ENCODE measurements at regions not wholly inside any gene's neighbourhood (a gene's known extent, or its start where the extent isn't known, plus 50 kb on each side); places are given as distances from the start of the nearest gene placed in this dataset.

DNA sequence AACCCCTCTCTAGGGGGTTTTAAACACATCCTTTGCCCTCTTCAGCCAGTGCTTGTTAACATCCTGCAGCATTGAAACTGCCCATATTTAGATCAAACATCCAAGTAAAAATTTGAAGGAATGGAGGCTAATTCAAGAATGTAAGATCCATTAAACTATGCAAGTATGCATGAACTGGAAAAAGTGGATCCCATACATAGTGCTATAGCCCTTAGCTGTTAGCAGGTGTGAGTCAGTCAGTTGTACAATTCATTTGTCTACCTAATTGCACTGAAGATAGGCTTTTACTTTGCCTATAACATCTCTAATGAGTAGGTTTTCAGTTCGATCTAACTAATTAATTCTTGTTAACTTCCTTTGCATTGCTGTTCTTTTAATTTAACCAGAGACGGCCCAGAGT, 270.9 kb downstream of the LMO4 start:
- Mint-ChIP-seq H3K36me3 (no peaks in the 10 kb centered on the region), H3K9me3 (no peaks in the 10 kb centered on the region), H3K4me1 (no peaks in the 10 kb centered on the region), H3K4me3 (no peak overlapping the region), H3K27ac (no peak overlapping the region), H3K27me3 (no peaks in the 10 kb centered on the region)
- POLR2A ChIA-PET = no interaction called here
- no peak for ATAC-seq (ENCODE audit: low read depth)
- no peak for DNase-seq

DNA sequence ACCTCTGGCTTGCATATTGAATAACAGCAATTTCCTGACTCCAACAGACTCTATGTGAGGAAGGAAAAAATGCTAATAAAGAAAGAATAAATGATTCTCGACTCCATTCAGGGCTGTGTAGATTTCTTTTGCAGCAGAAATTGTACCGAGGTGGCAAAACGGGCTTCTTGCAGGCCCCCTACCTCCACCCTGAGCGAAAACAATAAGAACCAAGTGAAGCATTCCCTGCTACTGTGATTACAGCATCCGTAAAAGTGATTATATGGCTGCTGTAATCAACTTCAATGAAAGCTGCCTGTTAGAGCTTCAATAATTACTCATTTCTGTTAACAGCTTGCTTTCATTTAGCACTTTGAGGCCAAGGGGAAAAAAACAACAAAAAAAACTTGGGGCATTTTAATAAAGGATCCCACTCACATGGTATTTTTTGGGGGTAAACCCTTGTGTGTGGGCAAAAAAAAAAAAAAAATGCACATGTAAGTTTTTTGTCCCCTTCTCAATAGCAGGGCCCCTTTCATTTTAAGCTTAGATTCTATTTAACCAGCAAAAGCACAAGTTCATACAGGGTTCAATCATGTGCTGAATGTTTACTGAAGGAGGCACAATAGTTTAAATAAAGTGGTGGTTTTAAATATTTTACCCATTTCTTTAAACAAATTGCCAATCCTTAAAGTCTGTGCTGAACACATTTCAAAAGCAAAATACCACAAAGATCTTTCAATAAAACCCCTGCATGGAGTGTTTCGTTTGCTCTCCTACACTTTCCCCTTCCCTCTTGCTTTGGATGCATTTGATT, 271.6 kb downstream of the LMO4 start:
- H3K9me3 Mint-ChIP-seq = no peaks in the 10 kb centered on the region
- H3K27me3 Mint-ChIP-seq = no peaks in the 10 kb centered on the region
- no peak overlapping the region for H3K4me3 Mint-ChIP-seq
- no peaks in the 10 kb centered on the region for H3K4me1 Mint-ChIP-seq
- no peak for DNase-seq
- ATAC-seq (ENCODE audit: low read depth) = no peak
- no peak overlapping the region for H3K27ac Mint-ChIP-seq
- H3K36me3 Mint-ChIP-seq = no peaks in the 10 kb centered on the region
- POLR2A ChIA-PET = no interaction called here

DNA sequence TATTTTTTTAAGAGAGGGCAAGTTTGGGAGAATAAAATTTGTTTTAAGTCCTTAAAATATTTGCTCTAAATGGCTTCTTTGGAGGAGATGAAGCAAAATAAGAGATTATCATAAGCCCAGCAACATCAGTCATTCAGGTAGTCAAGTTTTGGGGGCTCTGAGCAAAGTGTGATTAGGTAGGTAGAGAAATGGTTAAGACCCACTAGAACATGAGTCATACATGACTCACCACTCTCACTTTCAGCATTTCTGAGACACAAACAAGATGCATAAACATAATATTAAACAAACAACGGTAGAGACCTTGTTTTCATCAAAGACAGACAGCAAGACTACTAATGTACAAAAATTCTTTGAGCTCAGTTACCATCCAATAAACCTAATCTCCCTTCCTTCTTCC, 272.2 kb downstream of the LMO4 start:
- no peak overlapping the region for H3K4me3 Mint-ChIP-seq
- H3K36me3 Mint-ChIP-seq = no peaks in the 10 kb centered on the region
- ATAC-seq (ENCODE audit: low read depth) = no peak
- H3K27ac Mint-ChIP-seq = no peak overlapping the region
- H3K4me1 Mint-ChIP-seq = no peaks in the 10 kb centered on the region
- POLR2A ChIA-PET = no interaction called here
- no peaks in the 10 kb centered on the region for H3K9me3 Mint-ChIP-seq
- H3K27me3 Mint-ChIP-seq = no peaks in the 10 kb centered on the region
- DNase-seq = no peak

- no peak for ATAC-seq (ENCODE audit: low read depth)
- no peaks in the 10 kb centered on the region for H3K27me3 Mint-ChIP-seq
- H3K9me3 Mint-ChIP-seq = peaks cover 4% of the 10 kb centered on the region
- H3K4me1 Mint-ChIP-seq = no peaks in the 10 kb centered on the region
- DNase-seq = no peak
- H3K27ac Mint-ChIP-seq = no peak overlapping the region
- H3K36me3 Mint-ChIP-seq = no peaks in the 10 kb centered on the region
- H3K4me3 Mint-ChIP-seq = no peak overlapping the region
- POLR2A ChIA-PET = no interaction called here
These were observed 274.9 kb downstream of the LMO4 start for GRCh38 chr1:87603626-87604025.

DNA sequence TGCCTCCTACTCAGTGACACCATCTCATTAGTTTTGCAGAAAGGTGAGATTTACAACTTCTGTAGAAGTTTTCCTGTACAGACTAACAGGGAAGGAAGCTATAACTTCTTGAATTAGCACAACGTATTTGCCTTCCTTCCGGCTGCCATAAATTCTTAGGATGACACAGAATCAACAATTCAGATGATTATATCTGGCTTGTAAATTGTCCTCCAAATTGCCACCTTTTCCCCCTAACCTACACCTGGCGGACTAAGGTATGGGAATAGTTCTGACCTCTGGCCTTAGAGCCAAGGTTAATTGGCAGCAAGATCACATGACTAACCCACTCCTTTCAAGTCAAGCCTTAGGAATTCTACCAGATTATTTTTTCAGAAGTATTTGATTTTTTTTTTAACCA, 284.3 kb downstream of the LMO4 start:
- no peak for ATAC-seq (ENCODE audit: low read depth)
- Mint-ChIP-seq H3K4me3 (no peak overlapping the region), H3K4me1 (no peaks in the 10 kb centered on the region), H3K9me3 (no peaks in the 10 kb centered on the region), H3K27me3 (no peaks in the 10 kb centered on the region), H3K27ac (no peak overlapping the region), H3K36me3 (no peaks in the 10 kb centered on the region)
- POLR2A ChIA-PET = no interaction called here
- DNase-seq = no peak

GRCh38 chr1:87615491-87615890, 286.8 kb downstream of the LMO4 start:
- Mint-ChIP-seq H3K27me3 (no peaks in the 10 kb centered on the region), H3K27ac (no peak overlapping the region), H3K36me3 (no peaks in the 10 kb centered on the region), H3K4me3 (no peak overlapping the region), H3K4me1 (no peaks in the 10 kb centered on the region), H3K9me3 (no peaks in the 10 kb centered on the region)
- DNase-seq (no peak), ATAC-seq (ENCODE audit: low read depth) (no peak)
- POLR2A ChIA-PET = no interaction called here

- Mint-ChIP-seq H3K4me3 (no peak overlapping the region), H3K27me3 (no peaks in the 10 kb centered on the region)
These were observed 287.2 kb downstream of the LMO4 start for GRCh38 chr1:87615901-87616300.

DNA sequence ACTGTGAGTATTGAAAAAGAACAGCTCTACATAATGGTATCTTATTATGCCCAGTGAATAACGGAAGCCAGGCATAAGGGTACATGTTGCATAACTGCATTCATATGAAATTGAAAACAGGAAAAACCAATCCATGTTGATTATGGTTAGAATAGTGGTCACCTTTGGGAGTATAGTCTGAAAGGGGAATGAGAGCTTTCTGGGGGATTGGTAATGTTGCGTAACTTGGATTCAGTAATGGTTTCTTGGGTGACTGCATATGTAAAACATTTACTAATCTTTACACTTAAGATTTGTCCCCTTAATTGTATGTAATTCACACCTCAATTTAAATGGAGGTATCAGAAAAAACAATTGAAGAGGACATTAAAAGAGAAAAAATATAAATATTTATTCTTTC, 292.1 kb downstream of the LMO4 start:
- Mint-ChIP-seq H3K36me3 (no peaks in the 10 kb centered on the region), H3K27ac (no peak overlapping the region), H3K9me3 (no peaks in the 10 kb centered on the region), H3K27me3 (no peaks in the 10 kb centered on the region), H3K4me1 (no peaks in the 10 kb centered on the region), H3K4me3 (no peak overlapping the region)
- POLR2A ChIA-PET = no interaction called here
- no peak for DNase-seq
- ATAC-seq (ENCODE audit: low read depth) = no peak

More at GRCh38 chr1:87615901-87616300, 287.2 kb downstream of the LMO4 start:
- ATAC-seq (ENCODE audit: low read depth) (no peak), DNase-seq (no peak)
- Mint-ChIP-seq H3K4me1 (no peaks in the 10 kb centered on the region), H3K36me3 (no peaks in the 10 kb centered on the region), H3K9me3 (no peaks in the 10 kb centered on the region), H3K27ac (no peak overlapping the region)
- POLR2A ChIA-PET = no interaction called here

- ATAC-seq (ENCODE audit: low read depth) (no peak), DNase-seq (no peak)
- POLR2A ChIA-PET = no interaction called here
- H3K27me3 Mint-ChIP-seq = peaks cover 3% of the 10 kb centered on the region
- no peaks in the 10 kb centered on the region for H3K4me1 Mint-ChIP-seq
- H3K4me3 Mint-ChIP-seq = no peak overlapping the region
- H3K27ac Mint-ChIP-seq = no peak overlapping the region
- H3K36me3 Mint-ChIP-seq = no peaks in the 10 kb centered on the region
- H3K9me3 Mint-ChIP-seq = peaks cover 1% of the 10 kb centered on the region
These were observed 301.0 kb downstream of the LMO4 start for GRCh38 chr1:87629673-87630072.

DNA sequence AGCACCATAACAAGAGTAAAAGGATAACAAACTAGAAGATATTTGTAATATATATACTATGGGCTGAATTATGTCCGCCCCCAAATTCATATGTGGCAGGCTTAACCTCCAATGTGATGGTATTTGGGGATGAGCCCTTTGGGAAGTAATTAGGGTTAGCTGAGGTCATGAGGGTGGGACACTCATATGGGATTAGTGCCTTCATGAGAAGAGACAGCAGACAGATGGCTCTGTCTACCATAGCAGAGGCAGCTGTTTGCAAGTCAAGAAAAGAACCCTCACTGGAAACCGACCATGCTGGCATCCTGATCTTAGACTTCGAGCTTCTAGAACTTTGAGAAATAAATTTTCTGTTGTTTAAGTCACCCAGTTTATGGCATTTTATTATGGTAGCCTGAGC, 303.6 kb downstream of the LMO4 start:
- DNase-seq (no peak), ATAC-seq (ENCODE audit: low read depth) (no peak)
- no peak overlapping the region for H3K4me3 Mint-ChIP-seq
- H3K27me3 Mint-ChIP-seq = peaks cover 2% of the 10 kb centered on the region
- no peak overlapping the region for H3K27ac Mint-ChIP-seq
- no peaks in the 10 kb centered on the region for H3K36me3 Mint-ChIP-seq
- H3K9me3 Mint-ChIP-seq = peaks cover 1% of the 10 kb centered on the region
- no peaks in the 10 kb centered on the region for H3K4me1 Mint-ChIP-seq
- POLR2A ChIA-PET = no interaction called here

- POLR2A ChIA-PET = no interaction called here
- H3K27ac Mint-ChIP-seq = no peak overlapping the region
- no peak for DNase-seq
- H3K9me3 Mint-ChIP-seq = peaks cover 1% of the 10 kb centered on the region
- no peaks in the 10 kb centered on the region for H3K36me3 Mint-ChIP-seq
- H3K4me1 Mint-ChIP-seq = no peaks in the 10 kb centered on the region
- no peak for ATAC-seq (ENCODE audit: low read depth)
- H3K27me3 Mint-ChIP-seq = no peaks in the 10 kb centered on the region
- H3K4me3 Mint-ChIP-seq = no peak overlapping the region
These were observed 307.7 kb downstream of the LMO4 start for GRCh38 chr1:87636198-87636892.

DNA sequence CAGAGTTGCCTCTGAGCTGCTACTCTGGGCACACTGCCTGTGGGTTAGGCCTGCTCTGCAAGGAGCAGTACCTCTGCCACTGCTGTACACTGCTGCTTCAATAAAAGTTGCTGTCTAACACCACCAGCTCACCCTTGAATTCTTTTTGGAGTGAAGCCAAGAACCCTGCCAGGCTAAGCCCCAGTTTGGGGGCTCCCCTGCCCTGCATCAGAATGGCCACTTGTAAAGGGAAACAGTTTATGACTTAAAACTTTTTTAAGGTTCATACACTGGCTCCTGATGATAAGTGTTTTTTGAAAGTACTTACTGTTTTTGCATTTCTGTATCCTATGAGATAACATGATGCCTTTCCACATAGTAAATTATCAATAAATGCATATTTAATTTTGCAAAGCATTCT, 310.0 kb downstream of the LMO4 start:
- no peaks in the 10 kb centered on the region for H3K4me1 Mint-ChIP-seq
- ATAC-seq (ENCODE audit: low read depth) = no peak
- H3K36me3 Mint-ChIP-seq = no peaks in the 10 kb centered on the region
- no peaks in the 10 kb centered on the region for H3K27me3 Mint-ChIP-seq
- DNase-seq = no peak
- no peak overlapping the region for H3K27ac Mint-ChIP-seq
- POLR2A ChIA-PET = no interaction called here
- peaks cover 1% of the 10 kb centered on the region for H3K9me3 Mint-ChIP-seq
- H3K4me3 Mint-ChIP-seq = no peak overlapping the region

DNA sequence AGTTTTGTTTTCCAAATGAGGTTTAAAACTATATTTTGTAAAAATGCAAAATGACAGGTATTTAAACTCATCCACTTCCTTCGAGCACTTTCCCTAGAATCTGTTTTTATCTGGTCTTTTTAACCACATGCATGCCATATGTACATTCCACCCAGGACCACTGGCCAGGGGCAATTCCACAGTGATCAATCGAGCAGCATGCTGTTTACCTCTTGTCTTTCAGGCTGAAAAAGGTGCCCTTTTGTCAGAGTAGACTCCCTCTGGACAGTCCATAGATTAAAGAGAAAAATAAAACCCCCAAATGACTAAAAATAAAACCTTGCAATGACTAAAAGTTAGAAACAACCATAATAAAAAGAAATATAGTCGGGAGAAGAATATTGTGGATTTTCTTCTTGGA, 313.3 kb downstream of the LMO4 start:
- DNase-seq (no peak), ATAC-seq (ENCODE audit: low read depth) (no peak)
- Mint-ChIP-seq H3K27ac (no peak overlapping the region), H3K4me1 (no peaks in the 10 kb centered on the region), H3K27me3 (no peaks in the 10 kb centered on the region), H3K4me3 (no peak overlapping the region), H3K9me3 (no peaks in the 10 kb centered on the region), H3K36me3 (no peaks in the 10 kb centered on the region)
- POLR2A ChIA-PET = no interaction called here

- Mint-ChIP-seq H3K9me3 (no peaks in the 10 kb centered on the region), H3K4me3 (no peak overlapping the region), H3K27me3 (no peaks in the 10 kb centered on the region), H3K27ac (no peak overlapping the region), H3K36me3 (no peaks in the 10 kb centered on the region), H3K4me1 (no peaks in the 10 kb centered on the region)
- ATAC-seq (ENCODE audit: low read depth) (no peak), DNase-seq (no peak)
- POLR2A ChIA-PET = no interaction called here
These were observed 314.0 kb downstream of the LMO4 start for GRCh38 chr1:87642581-87643221.
